OCI-LY3 (cell line): ENCODE measurements at regions not wholly inside any gene's neighbourhood (a gene's known extent, or its start where the extent isn't known, plus 50 kb on each side); places are given as distances from the start of the nearest gene placed in this dataset.

Source experiments
- EZH2phosphoT487 ChIP-seq: fragments of 200-600 bp; shearing (Covaris generic); IDR thresholded peaks from 2 replicates; pipeline ENCODE4 v1.6.1; 2018; ENCODE audit warnings: antibody characterized with exemption, mixed run types, low read depth
- TF ChIP-seq, protein P1 (sequence below): fragments of 200-600, 300-600 bp; sonication (generic); IDR thresholded peaks from 2 replicates; pipeline ENCODE4 v1.5.1; 2014; ENCODE audit warnings: antibody characterized with exemption, low read length, low read depth

DNA sequence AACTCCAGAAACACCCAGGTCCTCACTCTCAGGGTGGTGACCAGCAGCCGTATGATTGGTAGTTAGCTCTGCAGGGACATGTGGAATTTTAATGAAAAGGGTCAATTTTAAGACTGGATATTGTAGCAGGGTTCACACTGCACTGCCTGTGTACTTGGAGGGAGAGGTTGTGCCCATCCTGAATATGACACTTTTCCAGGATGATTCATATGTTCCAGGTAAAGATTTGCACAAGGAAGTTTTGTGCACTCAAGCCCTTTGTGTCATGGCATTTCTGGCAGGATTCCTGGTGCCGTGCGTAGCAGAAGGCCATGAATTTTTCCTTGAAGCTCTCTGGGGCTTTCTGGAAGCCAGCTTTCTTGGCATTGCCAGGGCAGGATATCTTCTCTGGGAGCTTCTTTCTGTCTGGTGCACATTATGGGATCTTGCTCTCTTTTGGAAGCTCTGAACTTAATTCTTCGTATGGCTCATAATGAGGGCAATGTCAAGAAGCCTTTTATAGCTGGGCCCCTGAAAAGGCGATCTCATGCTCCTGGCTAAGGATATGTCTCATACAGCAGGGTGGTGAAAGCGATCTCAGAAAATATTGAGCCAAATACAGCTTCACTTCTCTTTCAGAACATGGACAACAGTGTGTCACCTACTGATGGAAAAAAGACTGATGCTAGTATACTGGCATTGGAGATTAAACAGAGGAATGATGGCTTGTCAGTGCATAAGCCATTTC is 1133.9 kb downstream of the AACS start:
- TF ChIP-seq, protein P1, sequence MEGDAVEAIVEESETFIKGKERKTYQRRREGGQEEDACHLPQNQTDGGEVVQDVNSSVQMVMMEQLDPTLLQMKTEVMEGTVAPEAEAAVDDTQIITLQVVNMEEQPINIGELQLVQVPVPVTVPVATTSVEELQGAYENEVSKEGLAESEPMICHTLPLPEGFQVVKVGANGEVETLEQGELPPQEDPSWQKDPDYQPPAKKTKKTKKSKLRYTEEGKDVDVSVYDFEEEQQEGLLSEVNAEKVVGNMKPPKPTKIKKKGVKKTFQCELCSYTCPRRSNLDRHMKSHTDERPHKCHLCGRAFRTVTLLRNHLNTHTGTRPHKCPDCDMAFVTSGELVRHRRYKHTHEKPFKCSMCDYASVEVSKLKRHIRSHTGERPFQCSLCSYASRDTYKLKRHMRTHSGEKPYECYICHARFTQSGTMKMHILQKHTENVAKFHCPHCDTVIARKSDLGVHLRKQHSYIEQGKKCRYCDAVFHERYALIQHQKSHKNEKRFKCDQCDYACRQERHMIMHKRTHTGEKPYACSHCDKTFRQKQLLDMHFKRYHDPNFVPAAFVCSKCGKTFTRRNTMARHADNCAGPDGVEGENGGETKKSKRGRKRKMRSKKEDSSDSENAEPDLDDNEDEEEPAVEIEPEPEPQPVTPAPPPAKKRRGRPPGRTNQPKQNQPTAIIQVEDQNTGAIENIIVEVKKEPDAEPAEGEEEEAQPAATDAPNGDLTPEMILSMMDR: no peak
- no peak for TF ChIP-seq EZH2phosphoT487
